ENCODE measurements at regions not wholly inside any gene's neighbourhood (a gene's known extent, or its start where the extent isn't known, plus 50 kb on each side); places are given as distances from the start of the nearest gene placed in this dataset.
"Not testable (repeated sequence)": the region's sequence is repeated elsewhere in the genome, so short reads cannot be mapped to it uniquely, and the experiment has no call there.

DNA sequence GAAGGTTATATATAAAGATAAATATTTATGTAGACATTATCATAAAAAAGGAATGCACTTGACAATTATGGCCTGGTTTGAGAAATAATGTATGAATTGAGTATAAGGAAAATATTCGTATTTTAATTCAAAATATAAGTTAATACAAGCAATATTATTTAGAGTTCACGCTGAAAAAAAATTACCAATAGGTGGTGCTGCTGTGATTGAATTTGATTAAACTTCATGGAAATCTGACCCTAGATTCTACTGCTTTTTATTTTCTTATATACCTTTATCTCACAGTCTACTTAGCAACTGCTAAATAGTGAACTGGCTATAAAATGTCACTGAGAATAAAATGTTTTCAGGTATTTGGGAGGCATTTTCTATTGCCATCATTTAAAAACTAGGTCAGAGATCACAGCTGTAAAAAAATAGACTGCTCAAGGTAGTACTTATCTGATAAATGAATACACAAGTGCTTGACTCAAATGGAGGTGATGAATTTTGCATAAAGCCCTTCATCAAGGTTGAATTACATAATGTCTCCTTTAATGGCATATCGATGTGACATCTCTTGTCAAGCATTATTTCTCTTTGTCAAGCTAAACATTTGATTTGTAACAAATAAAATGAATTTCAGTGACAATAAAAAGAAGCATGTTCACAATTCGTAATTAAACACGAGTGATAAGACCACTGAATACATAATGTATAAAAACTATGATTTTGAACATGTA lies 1638.8 kb upstream of the PCDH7 start:
- Histone ChIP-seq H3K27me3 (ENCODE audit: control insufficient read depth in 1 of 2, insufficient read depth in 2 of 2, low read length in 2 of 2) (no peaks in the 10 kb centered on the region), H3K4me1 (ENCODE audit: control insufficient read depth in 1 of 2, insufficient read depth in 2 of 2, low read length in 2 of 2) (no peaks in the 10 kb centered on the region), H3K9me3 (ENCODE audit: control insufficient read depth in 1 of 2, low read length in 2 of 2) (no peaks in the 10 kb centered on the region), H3K36me3 (ENCODE audit: control insufficient read depth in 1 of 2, insufficient read depth in 2 of 2, low read length in 2 of 2) (no peaks in the 10 kb centered on the region), H3K27ac (ENCODE audit: low read depth, low read length) (no peak overlapping the region), H3K4me3 (ENCODE audit: low read depth in 1 of 2, low read length in 2 of 2) (no peak overlapping the region), H3K9ac (ENCODE audit: low read depth in 1 of 2, low read length in 2 of 2) (no peak overlapping the region)

DNA sequence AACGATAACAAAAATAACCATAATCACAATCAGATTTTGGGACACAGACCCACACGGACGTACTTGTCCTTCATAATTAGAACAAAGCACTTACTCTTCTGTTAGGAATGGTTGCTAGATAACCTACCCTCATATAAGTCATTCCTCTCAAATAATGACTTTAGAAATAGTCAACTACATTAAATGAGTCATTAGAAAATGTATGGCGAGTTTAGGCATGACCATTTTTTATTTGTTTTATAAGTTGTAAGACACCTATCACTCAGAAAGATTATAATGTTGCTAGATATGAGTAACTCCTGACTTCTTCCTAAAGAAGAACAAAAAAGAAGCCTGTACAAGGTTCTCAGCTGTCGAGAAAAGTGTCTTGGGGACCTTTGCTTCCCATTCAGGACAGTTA lies 1637.5 kb upstream of the PCDH7 start:
- H3K27me3 ChIP-seq (ENCODE audit: control insufficient read depth in 1 of 2, insufficient read depth in 2 of 2, low read length in 2 of 2): no peaks in the 10 kb centered on the region
- no peaks in the 10 kb centered on the region for H3K9me3 ChIP-seq (ENCODE audit: control insufficient read depth in 1 of 2, low read length in 2 of 2)
- H3K4me3 ChIP-seq (ENCODE audit: low read depth in 1 of 2, low read length in 2 of 2): no peak overlapping the region
- H3K9ac ChIP-seq (ENCODE audit: low read depth in 1 of 2, low read length in 2 of 2): no peak overlapping the region
- no peak overlapping the region for H3K27ac ChIP-seq (ENCODE audit: low read depth, low read length)
- H3K4me1 ChIP-seq (ENCODE audit: control insufficient read depth in 1 of 2, insufficient read depth in 2 of 2, low read length in 2 of 2): no peaks in the 10 kb centered on the region
- H3K36me3 ChIP-seq (ENCODE audit: control insufficient read depth in 1 of 2, insufficient read depth in 2 of 2, low read length in 2 of 2): no peaks in the 10 kb centered on the region

DNA sequence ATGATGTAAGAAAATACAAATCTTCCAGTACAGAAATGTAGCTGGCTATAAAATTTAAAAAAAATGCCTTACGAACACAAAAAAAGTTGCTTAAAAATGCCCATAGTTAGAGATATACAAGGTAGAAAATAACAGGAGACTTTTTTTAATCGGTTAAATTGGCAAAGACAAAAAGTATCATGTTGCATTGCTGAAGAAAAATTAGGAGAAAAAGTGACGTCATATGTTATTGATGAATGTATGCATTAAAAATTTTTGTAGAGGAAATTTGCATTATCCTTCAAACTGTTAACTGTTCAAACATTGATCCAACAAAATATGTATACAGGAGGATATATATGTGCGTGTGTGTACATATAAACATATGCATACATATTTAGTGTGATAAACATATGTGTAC lies 1634.4 kb upstream of the PCDH7 start:
- Histone ChIP-seq H3K4me3 (ENCODE audit: low read depth in 1 of 2, low read length in 2 of 2) (no peak overlapping the region), H3K36me3 (ENCODE audit: control insufficient read depth in 1 of 2, insufficient read depth in 2 of 2, low read length in 2 of 2) (no peaks in the 10 kb centered on the region), H3K9me3 (ENCODE audit: control insufficient read depth in 1 of 2, low read length in 2 of 2) (no peaks in the 10 kb centered on the region)

DNA sequence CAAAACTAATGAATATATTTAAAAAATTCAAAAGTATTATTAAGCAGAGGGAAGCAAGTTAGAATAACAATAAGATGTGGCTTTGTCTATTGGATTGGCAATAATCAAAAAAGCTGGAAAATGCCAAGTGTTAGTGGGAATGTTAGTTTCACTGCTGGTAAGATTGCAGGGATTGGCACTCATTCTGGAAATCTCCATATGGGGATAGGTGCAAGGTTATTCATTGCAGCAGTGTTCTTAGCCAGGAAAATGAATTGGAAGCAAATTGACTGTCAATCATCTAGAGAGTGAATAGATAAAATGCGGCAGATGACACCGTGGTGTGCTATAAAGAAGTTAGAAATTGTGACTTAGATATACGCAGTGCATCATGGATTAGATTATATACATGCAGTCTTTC lies 1615.5 kb upstream of the PCDH7 start:
- no peaks in the 10 kb centered on the region for H3K27me3 ChIP-seq (ENCODE audit: control insufficient read depth in 1 of 2, insufficient read depth in 2 of 2, low read length in 2 of 2)
- H3K4me1 ChIP-seq (ENCODE audit: control insufficient read depth in 1 of 2, insufficient read depth in 2 of 2, low read length in 2 of 2): no peaks in the 10 kb centered on the region
- no peak overlapping the region for H3K27ac ChIP-seq (ENCODE audit: low read depth, low read length)
- no peaks in the 10 kb centered on the region for H3K36me3 ChIP-seq (ENCODE audit: control insufficient read depth in 1 of 2, insufficient read depth in 2 of 2, low read length in 2 of 2)
- peaks cover 0 to 3% of the 10 kb centered on the region in 2 donors for H3K9me3 ChIP-seq (ENCODE audit: control insufficient read depth in 1 of 2, low read length in 2 of 2)
- H3K9ac ChIP-seq (ENCODE audit: low read depth in 1 of 2, low read length in 2 of 2): no peak overlapping the region
- H3K4me3 ChIP-seq (ENCODE audit: low read depth in 1 of 2, low read length in 2 of 2): no peak overlapping the region

More for the DNA sequence above, 1634.4 kb upstream of the PCDH7 start:
- H3K27ac ChIP-seq (ENCODE audit: low read depth, low read length): no peak overlapping the region
- H3K9ac ChIP-seq (ENCODE audit: low read depth in 1 of 2, low read length in 2 of 2): no peak overlapping the region
- H3K27me3 ChIP-seq (ENCODE audit: control insufficient read depth in 1 of 2, insufficient read depth in 2 of 2, low read length in 2 of 2): no peaks in the 10 kb centered on the region
- no peaks in the 10 kb centered on the region for H3K4me1 ChIP-seq (ENCODE audit: control insufficient read depth in 1 of 2, insufficient read depth in 2 of 2, low read length in 2 of 2)

DNA sequence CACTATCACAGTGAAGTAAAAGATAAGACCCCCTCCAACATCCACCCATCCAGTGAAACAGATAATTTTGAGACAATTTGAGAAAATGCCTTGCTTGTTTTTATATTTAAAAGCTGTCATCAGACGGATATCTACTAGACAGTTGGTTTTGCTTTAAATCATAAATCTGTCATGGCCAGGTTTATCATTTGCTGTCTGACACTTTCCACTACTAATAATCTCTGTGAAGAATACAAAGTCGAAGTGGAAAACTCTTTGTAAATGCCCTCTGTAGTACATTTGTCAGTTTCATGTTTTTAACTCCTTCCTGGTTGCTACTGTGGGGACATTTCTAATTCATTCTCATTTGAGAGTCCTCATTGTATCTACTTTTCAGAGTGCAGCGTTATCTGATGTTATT lies 1606.2 kb upstream of the PCDH7 start:
- Histone ChIP-seq H3K27ac (ENCODE audit: low read depth, low read length) (no peak overlapping the region), H3K36me3 (ENCODE audit: control insufficient read depth in 1 of 2, insufficient read depth in 2 of 2, low read length in 2 of 2) (no peaks in the 10 kb centered on the region), H3K9ac (ENCODE audit: low read depth in 1 of 2, low read length in 2 of 2) (no peak overlapping the region), H3K9me3 (ENCODE audit: control insufficient read depth in 1 of 2, low read length in 2 of 2) (no peaks in the 10 kb centered on the region), H3K27me3 (ENCODE audit: control insufficient read depth in 1 of 2, insufficient read depth in 2 of 2, low read length in 2 of 2) (no peaks in the 10 kb centered on the region), H3K4me1 (ENCODE audit: control insufficient read depth in 1 of 2, insufficient read depth in 2 of 2, low read length in 2 of 2) (no peaks in the 10 kb centered on the region), H3K4me3 (ENCODE audit: low read depth in 1 of 2, low read length in 2 of 2) (no peak overlapping the region)

DNA sequence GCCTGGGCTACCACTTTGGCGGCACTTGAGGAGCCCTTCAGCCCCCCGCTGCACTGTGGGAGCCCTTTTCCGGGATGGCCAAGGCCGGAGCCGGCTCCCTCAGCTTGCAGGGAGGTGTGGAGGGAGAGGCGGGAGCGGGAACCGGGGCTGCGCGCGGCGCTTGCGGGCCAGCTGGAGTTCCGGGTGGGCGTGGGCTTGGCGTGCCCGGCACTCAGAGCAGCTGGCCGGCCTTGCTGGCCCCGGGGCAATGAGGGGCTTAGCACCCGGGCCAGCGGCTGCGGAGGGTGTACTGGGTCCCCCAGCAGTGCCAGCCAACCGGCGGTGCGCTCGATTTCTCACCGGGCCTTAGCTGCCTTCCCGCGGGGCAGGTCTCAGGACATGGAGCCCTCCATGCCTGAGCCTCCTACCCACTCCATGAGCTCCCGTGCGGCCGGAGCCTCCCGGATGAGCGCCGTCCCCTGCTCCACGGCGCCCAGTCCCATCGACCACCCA lies 1602.9 kb upstream of the PCDH7 start:
- not testable (repeated sequence) for H3K27me3 ChIP-seq (ENCODE audit: control insufficient read depth in 1 of 2, insufficient read depth in 2 of 2, low read length in 2 of 2); H3K4me1 ChIP-seq (ENCODE audit: control insufficient read depth in 1 of 2, insufficient read depth in 2 of 2, low read length in 2 of 2); H3K9ac ChIP-seq (ENCODE audit: low read depth in 1 of 2, low read length in 2 of 2); H3K36me3 ChIP-seq (ENCODE audit: control insufficient read depth in 1 of 2, insufficient read depth in 2 of 2, low read length in 2 of 2); H3K4me3 ChIP-seq (ENCODE audit: low read depth in 1 of 2, low read length in 2 of 2); H3K27ac ChIP-seq (ENCODE audit: low read depth, low read length); H3K9me3 ChIP-seq (ENCODE audit: control insufficient read depth in 1 of 2, low read length in 2 of 2)

DNA sequence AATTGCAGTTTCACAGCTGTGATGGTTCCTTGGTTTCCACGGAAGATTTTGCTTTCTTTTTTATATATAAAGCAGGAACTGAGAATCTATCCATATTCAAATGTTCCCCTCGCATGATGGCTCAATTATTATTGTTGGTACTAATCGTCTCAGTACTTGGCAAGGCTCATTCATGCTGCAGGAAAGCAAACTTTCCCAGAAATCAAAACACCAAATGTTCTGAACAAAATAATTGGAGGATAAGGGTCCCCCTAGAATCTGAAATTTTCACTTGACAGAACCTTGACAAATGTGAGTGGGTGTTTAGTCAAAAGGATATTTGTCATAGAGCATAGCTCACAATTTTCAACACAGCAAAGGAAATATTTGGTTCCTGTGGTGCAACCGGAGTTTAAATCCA lies 1598.6 kb upstream of the PCDH7 start:
- Histone ChIP-seq H3K9me3 (ENCODE audit: control insufficient read depth in 1 of 2, low read length in 2 of 2) (peaks cover 0 to 2% of the 10 kb centered on the region in 2 donors), H3K4me3 (ENCODE audit: low read depth in 1 of 2, low read length in 2 of 2) (no peak overlapping the region), H3K27ac (ENCODE audit: low read depth, low read length) (no peak overlapping the region), H3K27me3 (ENCODE audit: control insufficient read depth in 1 of 2, insufficient read depth in 2 of 2, low read length in 2 of 2) (no peaks in the 10 kb centered on the region), H3K36me3 (ENCODE audit: control insufficient read depth in 1 of 2, insufficient read depth in 2 of 2, low read length in 2 of 2) (no peaks in the 10 kb centered on the region), H3K9ac (ENCODE audit: low read depth in 1 of 2, low read length in 2 of 2) (no peak overlapping the region), H3K4me1 (ENCODE audit: control insufficient read depth in 1 of 2, insufficient read depth in 2 of 2, low read length in 2 of 2) (no peaks in the 10 kb centered on the region)

DNA sequence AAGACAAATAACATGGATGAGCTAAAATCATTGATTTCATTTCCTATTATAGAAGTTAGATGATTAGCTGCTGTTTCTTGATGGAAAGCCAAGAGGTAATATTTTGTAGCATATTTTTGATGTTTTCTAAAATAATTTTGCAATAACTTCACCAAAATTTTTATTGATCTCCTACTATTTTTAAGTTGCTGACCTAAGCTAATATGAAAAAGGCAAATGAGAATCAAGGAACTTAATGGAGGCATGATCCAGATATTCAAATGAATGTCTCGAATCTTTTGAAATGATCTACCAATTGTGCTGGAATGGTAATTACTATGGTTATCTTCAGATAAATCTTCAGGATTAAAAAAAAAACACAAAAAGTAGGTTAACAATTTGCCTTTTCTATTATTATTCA lies 1591.4 kb upstream of the PCDH7 start:
- Histone ChIP-seq H3K36me3 (ENCODE audit: control insufficient read depth in 1 of 2, insufficient read depth in 2 of 2, low read length in 2 of 2) (no peaks in the 10 kb centered on the region), H3K9me3 (ENCODE audit: control insufficient read depth in 1 of 2, low read length in 2 of 2) (peaks cover 0 to under 1% of the 10 kb centered on the region in 2 donors), H3K9ac (ENCODE audit: low read depth in 1 of 2, low read length in 2 of 2) (no peak overlapping the region), H3K27me3 (ENCODE audit: control insufficient read depth in 1 of 2, insufficient read depth in 2 of 2, low read length in 2 of 2) (no peaks in the 10 kb centered on the region), H3K27ac (ENCODE audit: low read depth, low read length) (no peak overlapping the region), H3K4me3 (ENCODE audit: low read depth in 1 of 2, low read length in 2 of 2) (no peak overlapping the region), H3K4me1 (ENCODE audit: control insufficient read depth in 1 of 2, insufficient read depth in 2 of 2, low read length in 2 of 2) (no peaks in the 10 kb centered on the region)

DNA sequence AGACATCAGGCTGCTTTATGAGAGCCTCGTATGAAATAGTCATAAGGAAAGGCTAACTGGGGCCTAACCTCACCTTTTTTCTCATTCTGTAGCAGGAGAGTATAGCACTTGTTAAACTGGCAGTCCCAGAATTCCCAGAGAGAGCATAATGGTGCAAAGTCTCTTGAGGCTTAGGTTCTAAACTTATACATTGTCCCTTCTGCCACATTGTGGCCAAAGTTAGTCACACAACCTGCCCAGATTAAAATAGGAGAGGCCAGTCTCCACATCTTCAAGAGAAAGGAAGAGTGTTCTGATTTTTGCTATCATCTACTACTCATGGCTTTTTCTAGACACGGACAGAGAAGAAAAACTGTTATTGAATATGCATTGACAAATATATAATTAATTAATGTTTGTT lies 1588.9 kb upstream of the PCDH7 start:
- Histone ChIP-seq H3K27ac (ENCODE audit: low read depth, low read length) (no peak overlapping the region), H3K9me3 (ENCODE audit: control insufficient read depth in 1 of 2, low read length in 2 of 2) (peaks cover 3 to 7% of the 10 kb centered on the region in 2 donors), H3K36me3 (ENCODE audit: control insufficient read depth in 1 of 2, insufficient read depth in 2 of 2, low read length in 2 of 2) (no peaks in the 10 kb centered on the region), H3K4me3 (ENCODE audit: low read depth in 1 of 2, low read length in 2 of 2) (no peak overlapping the region), H3K4me1 (ENCODE audit: control insufficient read depth in 1 of 2, insufficient read depth in 2 of 2, low read length in 2 of 2) (no peaks in the 10 kb centered on the region), H3K9ac (ENCODE audit: low read depth in 1 of 2, low read length in 2 of 2) (no peak overlapping the region), H3K27me3 (ENCODE audit: control insufficient read depth in 1 of 2, insufficient read depth in 2 of 2, low read length in 2 of 2) (no peaks in the 10 kb centered on the region)

DNA sequence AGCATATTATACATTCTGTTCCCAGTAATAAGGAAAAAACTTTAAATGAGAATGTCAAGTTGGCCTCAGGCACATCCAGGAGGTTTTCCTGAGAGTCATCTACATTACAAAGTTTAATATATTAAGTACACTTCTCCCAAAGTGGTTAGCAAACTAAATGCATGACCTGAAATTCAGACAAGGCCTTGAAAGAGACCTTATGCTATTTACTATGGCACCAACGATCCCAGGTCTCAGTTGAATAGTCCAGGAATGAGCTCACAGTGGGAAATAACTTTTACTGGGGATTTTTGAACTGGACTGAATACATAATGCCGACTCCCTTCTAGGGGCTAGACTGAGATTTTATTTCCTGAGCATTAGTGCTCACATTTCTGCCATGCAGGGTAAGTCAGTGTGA lies 1577.5 kb upstream of the PCDH7 start:
- Histone ChIP-seq H3K4me1 (ENCODE audit: control insufficient read depth in 1 of 2, insufficient read depth in 2 of 2, low read length in 2 of 2) (no peaks in the 10 kb centered on the region), H3K27ac (ENCODE audit: low read depth, low read length) (no peak overlapping the region), H3K9ac (ENCODE audit: low read depth in 1 of 2, low read length in 2 of 2) (no peak overlapping the region), H3K4me3 (ENCODE audit: low read depth in 1 of 2, low read length in 2 of 2) (no peak overlapping the region), H3K27me3 (ENCODE audit: control insufficient read depth in 1 of 2, insufficient read depth in 2 of 2, low read length in 2 of 2) (no peaks in the 10 kb centered on the region), H3K36me3 (ENCODE audit: control insufficient read depth in 1 of 2, insufficient read depth in 2 of 2, low read length in 2 of 2) (no peaks in the 10 kb centered on the region), H3K9me3 (ENCODE audit: control insufficient read depth in 1 of 2, low read length in 2 of 2) (peaks cover 0 to 5% of the 10 kb centered on the region in 2 donors)

Measured in duodenal mucosa (tissue), 2 donors.